ENCODE measurements at regions not wholly inside any gene's neighbourhood (a gene's known extent, or its start where the extent isn't known, plus 50 kb on each side); places are given as distances from the start of the nearest gene placed in this dataset.
"Not testable (repeated sequence)": the region's sequence is repeated elsewhere in the genome, so short reads cannot be mapped to it uniquely, and the experiment has no call there.

GRCh38 chr3:165954171-165954570 lies 116.9 kb upstream of the BCHE start:
- no peaks in the 10 kb centered on the region for H3K36me3 Mint-ChIP-seq
- H3K27me3 Mint-ChIP-seq (ENCODE audit: insufficient read depth, low read depth) = peaks cover 2% of the 10 kb centered on the region
- Histone ChIP-seq H3K36me3 (no peaks in the 10 kb centered on the region), H2AFZ (replicated peaks) (no peak overlapping the region), H3K4me2 (no peak overlapping the region), H3K79me2 (ENCODE audit: low read depth) (no peaks in the 10 kb centered on the region), H3K27ac (no peak overlapping the region), H3F3A (ENCODE audit: low read depth) (no peaks in the 10 kb centered on the region), H3K9ac (no peak overlapping the region), H4K20me1 (ENCODE audit: low read depth) (no peaks in the 10 kb centered on the region), H3K9me3 (ENCODE audit: low read depth) (no peaks in the 10 kb centered on the region), H3K27me3 (no peaks in the 10 kb centered on the region), H3K4me1 (no peaks in the 10 kb centered on the region), H3K4me3 (no peak overlapping the region)
- H3K4me1 Mint-ChIP-seq = no peaks in the 10 kb centered on the region
- no peaks in the 10 kb centered on the region for H3K9me3 Mint-ChIP-seq
- no peak for DNase-seq (ENCODE audit: low spot score)
- no peak overlapping the region for H3K4me3 Mint-ChIP-seq
- no peak overlapping the region for H3K27ac Mint-ChIP-seq
- TF ChIP-seq EZH2phosphoT487 (IDR thresholded peaks at IDR 0.05) (no peak), EZH2 (IDR thresholded peaks at IDR 0.05) (no peak), CTCF (IDR thresholded peaks at IDR 0.05) (no peak)

- peak overlapping the region; percentile 36 for H2AFZ ChIP-seq (replicated peaks)
Observed at GRCh38 chr3:165946360-165946759, 109.1 kb upstream of the BCHE start.

GRCh38 chr3:165938986-165939540 lies 101.8 kb upstream of the BCHE start:
- Mint-ChIP-seq H3K4me1 (no peaks in the 10 kb centered on the region), H3K27ac (no peak overlapping the region), H3K9me3 (peaks cover 14% of the 10 kb centered on the region), H3K27me3 (ENCODE audit: insufficient read depth, low read depth) (peaks cover 3% of the 10 kb centered on the region), H3K4me3 (no peak overlapping the region), H3K36me3 (no peaks in the 10 kb centered on the region)
- H3K79me2 ChIP-seq (ENCODE audit: low read depth) = no peaks in the 10 kb centered on the region
- H4K20me1 ChIP-seq (ENCODE audit: low read depth) = no peaks in the 10 kb centered on the region
- no peaks in the 10 kb centered on the region for H3K27me3 ChIP-seq
- H3F3A ChIP-seq (ENCODE audit: low read depth) = no peaks in the 10 kb centered on the region
- no peak for DNase-seq (ENCODE audit: low spot score)
- H3K4me1 ChIP-seq = no peaks in the 10 kb centered on the region
- H3K36me3 ChIP-seq = no peaks in the 10 kb centered on the region
- no peak overlapping the region for H3K4me2 ChIP-seq
- TF ChIP-seq CTCF (IDR thresholded peaks at IDR 0.05) (no peak), EZH2phosphoT487 (IDR thresholded peaks at IDR 0.05) (no peak), EZH2 (IDR thresholded peaks at IDR 0.05) (no peak)
- H3K4me3 ChIP-seq = no peak overlapping the region
- no peak overlapping the region for H3K27ac ChIP-seq
- H2AFZ ChIP-seq (replicated peaks) = no peak overlapping the region
- peaks cover 3% of the 10 kb centered on the region for H3K9me3 ChIP-seq (ENCODE audit: low read depth)
- H3K9ac ChIP-seq = no peak overlapping the region

More at GRCh38 chr3:165946360-165946759, 109.1 kb upstream of the BCHE start:
- H3K9ac ChIP-seq = no peak overlapping the region
- no peaks in the 10 kb centered on the region for H3K36me3 ChIP-seq
- no peaks in the 10 kb centered on the region for H3K79me2 ChIP-seq (ENCODE audit: low read depth)
- H3K4me3 ChIP-seq = no peak overlapping the region
- no peaks in the 10 kb centered on the region for H3K9me3 ChIP-seq (ENCODE audit: low read depth)
- TF ChIP-seq EZH2phosphoT487 (IDR thresholded peaks at IDR 0.05) (no peak), EZH2 (IDR thresholded peaks at IDR 0.05) (no peak), CTCF (IDR thresholded peaks at IDR 0.05) (no peak)
- H3K27me3 Mint-ChIP-seq (ENCODE audit: insufficient read depth, low read depth) = no peaks in the 10 kb centered on the region
- H3K4me1 ChIP-seq = no peaks in the 10 kb centered on the region
- no peaks in the 10 kb centered on the region for H3F3A ChIP-seq (ENCODE audit: low read depth)
- no peak overlapping the region for H3K4me3 Mint-ChIP-seq
- H3K27ac Mint-ChIP-seq = no peak overlapping the region
- DNase-seq (ENCODE audit: low spot score) = no peak
- H3K4me1 Mint-ChIP-seq = no peaks in the 10 kb centered on the region
- no peaks in the 10 kb centered on the region for H3K36me3 Mint-ChIP-seq
- H3K9me3 Mint-ChIP-seq = no peaks in the 10 kb centered on the region
- no peak overlapping the region for H3K27ac ChIP-seq
- no peak overlapping the region for H3K4me2 ChIP-seq
- no peaks in the 10 kb centered on the region for H4K20me1 ChIP-seq (ENCODE audit: low read depth)
- no peaks in the 10 kb centered on the region for H3K27me3 ChIP-seq

- H2AFZ ChIP-seq (replicated peaks); DNase-seq (ENCODE audit: low spot score); H3K4me1 ChIP-seq; H3K27ac Mint-ChIP-seq; H3K4me2 ChIP-seq; H4K20me1 ChIP-seq (ENCODE audit: low read depth); H3K4me3 Mint-ChIP-seq; H3K36me3 Mint-ChIP-seq; H3K4me1 Mint-ChIP-seq; H3K9ac ChIP-seq; H3K79me2 ChIP-seq (ENCODE audit: low read depth); H3K27me3 Mint-ChIP-seq (ENCODE audit: insufficient read depth, low read depth); H3K36me3 ChIP-seq; H3K27ac ChIP-seq; H3K9me3 ChIP-seq (ENCODE audit: low read depth); H3K4me3 ChIP-seq; H3F3A ChIP-seq (ENCODE audit: low read depth); H3K27me3 ChIP-seq: not testable (repeated sequence)
- peaks cover 14% of the 10 kb centered on the region for H3K9me3 Mint-ChIP-seq
Observed at GRCh38 chr3:165936081-165936480, 98.9 kb upstream of the BCHE start.

- not testable (repeated sequence) for H3K27me3 ChIP-seq; H3K4me1 ChIP-seq; H3K4me3 Mint-ChIP-seq; H3K27ac ChIP-seq; H3K36me3 Mint-ChIP-seq; H2AFZ ChIP-seq (replicated peaks); H3K36me3 ChIP-seq; H3K9me3 Mint-ChIP-seq; H3K4me2 ChIP-seq; H3F3A ChIP-seq (ENCODE audit: low read depth); H3K9ac ChIP-seq; H3K9me3 ChIP-seq (ENCODE audit: low read depth); DNase-seq (ENCODE audit: low spot score); H3K27ac Mint-ChIP-seq; H4K20me1 ChIP-seq (ENCODE audit: low read depth); H3K4me1 Mint-ChIP-seq; H3K27me3 Mint-ChIP-seq (ENCODE audit: insufficient read depth, low read depth); H3K79me2 ChIP-seq (ENCODE audit: low read depth); H3K4me3 ChIP-seq
Observed at GRCh38 chr3:165924301-165924791, 87.1 kb upstream of the BCHE start.
